Peyer's patch (tissue), 4 donors: ENCODE measurements at regions not wholly inside any gene's neighbourhood (a gene's known extent, or its start where the extent isn't known, plus 50 kb on each side); places are given as distances from the start of the nearest gene placed in this dataset.

Source experiments
- POLR2A ChIP-seq, 2 donors: fragments of 450-650 bp; IDR thresholded peaks; one replicate each; pipeline ENCODE4 v1.5.1; 2017; ENCODE audit warnings: antibody characterized with exemption in 2 of 2, mild to moderate bottlenecking in 2 of 2, moderate library complexity in 2 of 2
- TF ChIP-seq, protein P1 (sequence below), 6 experiments: fragments of 450-650 bp in 4 of 6; fragments of 200-600 bp in 2 of 6; sonication (generic) in 1 of 6; IDR thresholded peaks; one replicate each; pipeline ENCODE4 v1.5.1; 2017 to 2019; ENCODE audit warnings: antibody characterized with exemption in 6 of 6, mild to moderate bottlenecking in 3 of 6, moderate library complexity in 1 of 6

DNA sequence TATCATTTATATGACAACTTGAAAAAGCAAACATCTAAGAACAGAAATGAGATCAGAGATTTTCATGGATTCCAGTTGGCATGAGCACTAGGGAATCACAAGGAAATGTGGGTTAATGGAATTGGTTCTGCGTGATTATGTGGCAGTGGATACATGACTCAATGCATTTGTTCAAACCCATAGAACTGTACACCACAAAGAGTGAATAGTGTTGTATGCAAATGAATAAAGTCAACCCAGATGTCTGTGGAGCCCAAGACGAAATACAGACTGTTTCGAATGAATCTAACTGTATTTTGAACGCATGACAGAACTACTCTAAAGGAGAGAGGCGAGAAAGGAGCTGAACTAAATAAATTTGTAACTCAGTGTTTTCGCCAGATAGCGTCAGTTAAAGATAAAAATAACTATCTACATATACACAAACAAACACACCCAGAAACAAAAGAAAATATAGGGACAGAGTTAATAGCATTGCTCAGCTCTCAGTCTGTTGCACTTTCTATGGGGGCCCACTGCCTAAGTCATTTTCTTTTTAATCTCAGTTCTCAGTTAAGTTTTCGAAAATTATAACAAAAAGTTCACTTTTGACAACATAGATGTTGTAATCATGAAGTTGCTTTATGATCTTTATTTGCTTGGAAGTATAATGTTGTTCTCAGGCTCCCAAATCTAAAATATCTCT, 636.7 kb upstream of the SEMA3D start:
- TF ChIP-seq, protein P1, sequence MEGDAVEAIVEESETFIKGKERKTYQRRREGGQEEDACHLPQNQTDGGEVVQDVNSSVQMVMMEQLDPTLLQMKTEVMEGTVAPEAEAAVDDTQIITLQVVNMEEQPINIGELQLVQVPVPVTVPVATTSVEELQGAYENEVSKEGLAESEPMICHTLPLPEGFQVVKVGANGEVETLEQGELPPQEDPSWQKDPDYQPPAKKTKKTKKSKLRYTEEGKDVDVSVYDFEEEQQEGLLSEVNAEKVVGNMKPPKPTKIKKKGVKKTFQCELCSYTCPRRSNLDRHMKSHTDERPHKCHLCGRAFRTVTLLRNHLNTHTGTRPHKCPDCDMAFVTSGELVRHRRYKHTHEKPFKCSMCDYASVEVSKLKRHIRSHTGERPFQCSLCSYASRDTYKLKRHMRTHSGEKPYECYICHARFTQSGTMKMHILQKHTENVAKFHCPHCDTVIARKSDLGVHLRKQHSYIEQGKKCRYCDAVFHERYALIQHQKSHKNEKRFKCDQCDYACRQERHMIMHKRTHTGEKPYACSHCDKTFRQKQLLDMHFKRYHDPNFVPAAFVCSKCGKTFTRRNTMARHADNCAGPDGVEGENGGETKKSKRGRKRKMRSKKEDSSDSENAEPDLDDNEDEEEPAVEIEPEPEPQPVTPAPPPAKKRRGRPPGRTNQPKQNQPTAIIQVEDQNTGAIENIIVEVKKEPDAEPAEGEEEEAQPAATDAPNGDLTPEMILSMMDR (IDR thresholded peaks at IDR 0.05): no peak
- no peak for TF ChIP-seq POLR2A (IDR thresholded peaks at IDR 0.05)
